GM12878 (cell line): ENCODE measurements at regions not wholly inside any gene's neighbourhood (a gene's known extent, or its start where the extent isn't known, plus 50 kb on each side); places are given as distances from the start of the nearest gene placed in this dataset.

Source experiments
- ATAC-seq: fragments of 200-7000 bp; cut with Tn5 transposase; 3 replicates; pipeline ENCODE4 v1.9.1; 2020; ENCODE audit warnings: mild to moderate bottlenecking, moderate library complexity
- BruUV-seq: library from RNA; stranded (reverse); fragments of 400-500 nt; replicated peaks from 2 replicates; lab custom pipeline; 2021; lab: Mats Ljungman, UMichigan
- CTCF ChIA-PET: fragments of 300-600 bp; sonication (Branson Sonifier 250); formaldehyde crosslinking; extraction: SDS; loops from one replicate; lab custom pipeline; 2021; ENCODE audit warnings: inconsistent platforms; lab: Yijun Ruan, JAX
- POLR2A ChIA-PET: fragments of 350-600 bp; formaldehyde crosslinking; extraction: SDS; loops from one replicate; lab custom pipeline; 2021; ENCODE audit warnings: inconsistent platforms; lab: Charles Lee
- RAD21 ChIA-PET: fragments of 300-600 bp; sonication (Branson Sonifier 250); formaldehyde crosslinking; loops from one replicate; lab custom pipeline; 2023; ENCODE audit warnings: antibody characterized with exemption; ENCODE audit not compliant: unreplicated experiment; lab: Charles Lee
- SMC1A ChIA-PET: fragments of 300-600 bp; sonication (Branson Sonifier 250); formaldehyde crosslinking; loops from one replicate; lab custom pipeline; 2023; ENCODE audit not compliant: unreplicated experiment, uncharacterized antibody; lab: Charles Lee
- DNase-seq: peaks from one replicate; pipeline ENCODE4 v3.0.0-alpha.2; 2011; ENCODE audit warnings: low read depth, low spot score
- FAIRE-seq: peaks from 3 replicates; lab custom pipeline; 2011; peaks lifted over from hg19 to GRCh38; lab: Jason Lieb, UNC
- H2AFZ ChIP-seq: 2 replicates; pipeline ENCODE4 v1.6.0; 2011; ENCODE audit warnings: low read depth, low read length, control low read depth; ENCODE audit not compliant: control insufficient read depth
- H3K27ac ChIP-seq: 2 replicates; pipeline ENCODE4 v1.5.1; 2011; ENCODE audit warnings: control low read depth; ENCODE audit not compliant: control insufficient read depth, insufficient read depth
- H3K27me3 ChIP-seq, 2 experiments: replicated peaks in 1 of 2; 2 replicates each; pipeline versions ENCODE4 v1.6.0 to v1.6.1; 2011; ENCODE audit warnings: low read length in 1 of 2; ENCODE audit not compliant: control insufficient read depth in 2 of 2, insufficient read depth in 2 of 2
- H3K36me3 ChIP-seq, 2 experiments: 2 replicates each; pipeline ENCODE4 v1.5.1; 2011; ENCODE audit warnings: low read length in 1 of 2; ENCODE audit not compliant: control insufficient read depth in 2 of 2, insufficient read depth in 2 of 2
- H3K4me1 ChIP-seq: 2 replicates; pipeline ENCODE4 v1.6.1; 2011; ENCODE audit warnings: mild to moderate bottlenecking, low read length, moderate library complexity, mixed read lengths; ENCODE audit not compliant: control insufficient read depth, insufficient read depth
- H3K4me2 ChIP-seq: 2 replicates; pipeline ENCODE4 v1.6.0; 2011; ENCODE audit warnings: control low read depth; ENCODE audit not compliant: control insufficient read depth, insufficient read depth
- H3K4me3 ChIP-seq: fragments of 200-600 bp; sonication (generic); 2 replicates; pipeline ENCODE4 v1.5.1; 2016
- H3K79me2 ChIP-seq: 2 replicates; pipeline ENCODE4 v1.6.0; 2011; ENCODE audit warnings: low read length; ENCODE audit not compliant: control insufficient read depth, insufficient read depth
- H3K9ac ChIP-seq: 2 replicates; pipeline ENCODE4 v1.8.0; 2011; ENCODE audit warnings: low read length, control low read depth, mixed read lengths; ENCODE audit not compliant: control insufficient read depth, insufficient read depth
- H3K9me3 ChIP-seq: replicated peaks from 3 replicates; pipeline ENCODE4 v1.5.1; 2011; ENCODE audit warnings: mild to moderate bottlenecking, low read length; ENCODE audit not compliant: control insufficient read depth, insufficient read depth
- H4K20me1 ChIP-seq: 2 replicates; pipeline ENCODE4 v1.6.0; 2011; ENCODE audit not compliant: control insufficient read depth, insufficient read depth
- BCLAF1 ChIP-seq: fragments of 450-650 bp; IDR thresholded peaks from 2 replicates; pipeline ENCODE4 v1.6.1; 2017; ENCODE audit warnings: antibody characterized with exemption, mild to moderate bottlenecking, moderate library complexity
- BRCA1 ChIP-seq: IDR thresholded peaks from 2 replicates; pipeline ENCODE4 v1.6.1; 2011; ENCODE audit warnings: low read depth, low read length, improper control_type of control experiment
- CREB1 ChIP-seq: IDR thresholded peaks from 2 replicates; pipeline ENCODE4 v1.6.1; 2012; ENCODE audit warnings: low read depth, mild to moderate bottlenecking, inconsistent platforms
- E4F1 ChIP-seq: fragments of 450-650 bp; IDR thresholded peaks from 2 replicates; pipeline ENCODE4 v1.6.1; 2018; ENCODE audit warnings: borderline replicate concordance, mild to moderate bottlenecking; ENCODE audit not compliant: partially characterized antibody
- FOS ChIP-seq: IDR thresholded peaks from 3 replicates; pipeline ENCODE4 v1.6.1; 2011; ENCODE audit warnings: borderline replicate concordance; ENCODE audit not compliant: insufficient read length; ENCODE audit errors: extremely low read depth
- GABPA ChIP-seq: IDR thresholded peaks from 2 replicates; pipeline ENCODE4 v1.6.1; 2014; ENCODE audit warnings: antibody characterized with exemption, low read depth, mild to moderate bottlenecking, inconsistent platforms
- HSF1 ChIP-seq: fragments of 150-350 bp; IDR thresholded peaks from 2 replicates; pipeline ENCODE4 v1.6.1; 2014; ENCODE audit warnings: mild to moderate bottlenecking, low read depth, low read length
- LARP7 ChIP-seq: fragments of 450-650 bp; IDR thresholded peaks from 2 replicates; pipeline ENCODE4 v1.6.1; 2017; ENCODE audit warnings: mild to moderate bottlenecking
- MXI1 ChIP-seq: fragments of 150-350 bp; IDR thresholded peaks from 2 replicates; pipeline ENCODE4 v1.6.1; 2011; ENCODE audit warnings: low read depth, mild to moderate bottlenecking, inconsistent platforms, low read length, improper control_type of control experiment
- PAX8 ChIP-seq: fragments of 450-650 bp; IDR thresholded peaks from 2 replicates; pipeline ENCODE4 v1.6.1; 2017; ENCODE audit warnings: mild to moderate bottlenecking, moderate library complexity
- RAD21 ChIP-seq: IDR thresholded peaks from 2 replicates; pipeline ENCODE4 v1.6.1; 2011; ENCODE audit warnings: mild to moderate bottlenecking, low read depth, low read length, moderate library complexity; ENCODE audit not compliant: insufficient read depth
- RCOR1 ChIP-seq: conservative IDR thresholded peaks from 2 replicates; pipeline ENCODE4 v1.6.1; 2012; ENCODE audit warnings: low read depth, low read length, improper control_type of control experiment
- SIX5 ChIP-seq: IDR thresholded peaks from 2 replicates; pipeline ENCODE4 v1.6.1; 2011; ENCODE audit warnings: mild to moderate bottlenecking, low read depth, low read length, moderate library complexity; ENCODE audit not compliant: severe bottlenecking
- SMC3 ChIP-seq: IDR thresholded peaks from 2 replicates; pipeline ENCODE4 v1.6.1; 2011; ENCODE audit warnings: low read length, improper control_type of control experiment, borderline replicate concordance
- SPI1 ChIP-seq: IDR thresholded peaks from 2 replicates; pipeline ENCODE4 v1.6.1; 2011; ENCODE audit warnings: low read depth, mild to moderate bottlenecking, low read length, moderate library complexity, borderline replicate concordance; ENCODE audit not compliant: insufficient read depth
- USF1 ChIP-seq: IDR thresholded peaks from 2 replicates; pipeline ENCODE4 v1.6.1; 2011; ENCODE audit warnings: borderline replicate concordance, low read depth, mild to moderate bottlenecking, moderate library complexity, mixed read lengths, low read length; ENCODE audit not compliant: insufficient read depth; ENCODE audit errors: extremely low read length
- ZNF274 ChIP-seq: IDR thresholded peaks from one replicate; pipeline ENCODE4 v1.8.0; 2011; ENCODE audit not compliant: insufficient read length, insufficient read depth
- WGBS: methylation state at CpG from one replicate; pipeline ENCODE4 v1.1.6; 2016; ENCODE audit warnings: low lambda C conversion rate; ENCODE audit not compliant: insufficient replicate concordance, insufficient coverage; ENCODE audit errors: missing lambda C conversion rate; 5-methylcytosine and 5-hydroxymethylcytosine counted together
- in situ Hi-C: fragments of 300-500 bp; cut with MboI; formaldehyde crosslinking; loops from 9 replicates; pipeline ENCODE4 v1.14.3; 2018; ENCODE audit warnings: mixed read lengths
- intact Hi-C: fragments of 100-400 bp; cut with micrococcal nuclease; formaldehyde crosslinking; loops from one replicate; pipeline ENCODE4 v1.14.2; 2022; ENCODE audit not compliant: unreplicated experiment

GRCh38 chr10:60485025-60485424 is 95.3 kb upstream of the ANK3 start:
- no peaks in the 10 kb centered on the region for H3K79me2 ChIP-seq
- ChIA-PET SMC1A (interaction anchor here (0.6 kb wide), 1 partner anchor 1732 kb away, joined by 3 read pairs; no protein-coding TSS in a partner anchor), RAD21 (no interaction called here), POLR2A (no interaction called here), CTCF (no interaction called here)
- H3K4me3 ChIP-seq: no peak overlapping the region
- BruUV-seq: no TSS peak
- no peak overlapping the region for H2AFZ ChIP-seq
- no peaks in the 10 kb centered on the region for H4K20me1 ChIP-seq
- no peaks in the 10 kb centered on the region for H3K36me3 ChIP-seq
- H3K4me1 ChIP-seq: no peaks in the 10 kb centered on the region
- intact Hi-C loops (no loop called here), in situ Hi-C loops (no loop called here)
- 61% methylated on average over 5 of the region's 5 CpGs for WGBS
- H3K9me3 ChIP-seq: no peaks in the 10 kb centered on the region
- no peak overlapping the region for H3K27ac ChIP-seq
- no peaks in the 10 kb centered on the region for H3K27me3 ChIP-seq
- no peak for DNase-seq
- TF ChIP-seq SPI1: no peak
- no peak for TF ChIP-seq ZNF274
- no peak for TF ChIP-seq GABPA
- no peak for TF ChIP-seq HSF1
- no peak for TF ChIP-seq BRCA1
- TF ChIP-seq CREB1: no peak
- no peak for TF ChIP-seq RAD21
- TF ChIP-seq PAX8: no peak
- no peak for TF ChIP-seq SIX5
- TF ChIP-seq LARP7: no peak
- TF ChIP-seq USF1: no peak
- no peak for TF ChIP-seq BCLAF1
- TF ChIP-seq FOS: no peak
- no peak for TF ChIP-seq MXI1
- TF ChIP-seq RCOR1: no peak
- no peak for TF ChIP-seq E4F1
- no peak for TF ChIP-seq SMC3
- H3K4me2 ChIP-seq: no peak overlapping the region
- no peak overlapping the region for H3K9ac ChIP-seq
- ATAC-seq: no peak
- no peak for FAIRE-seq
